DMS53 treated with DMSO at 0.1 percent for 48 hours (cell line): ENCODE measurements at regions not wholly inside any gene's neighbourhood (a gene's known extent, or its start where the extent isn't known, plus 50 kb on each side); places are given as distances from the start of the nearest gene placed in this dataset.
A peak's percentile ranks its signal among the peaks of the same experiment; 100 is the strongest.

Source experiments
- DNase-seq: peaks from one replicate; lab custom pipeline; 2025; ENCODE audit not compliant: unreplicated experiment; lab: John Stamatoyannopoulos, UW

- DNase-seq, result no peak
These were observed 150.9 kb downstream of the MRM1 start for GRCh38 chr17:36752096-36752888.

- peak; percentile 2 for DNase-seq
These were observed 154.2 kb downstream of the MRM1 start for GRCh38 chr17:36755586-36755985.

- DNase-seq, result no peak
These were observed 155.3 kb downstream of the MRM1 start for GRCh38 chr17:36756695-36757094.

GRCh38 chr17:36760425-36760824 is 159.0 kb downstream of the MRM1 start:
- DNase-seq, result no peak

GRCh38 chr17:36761203-36761950 is 160.0 kb downstream of the MRM1 start:
- DNase-seq, result no peak

GRCh38 chr17:36765436-36766043 is 164.2 kb downstream of the MRM1 start:
- no peak for DNase-seq

GRCh38 chr17:36768394-36768793 is 167.0 kb downstream of the MRM1 start:
- no peak for DNase-seq

GRCh38 chr17:36773039-36773438 is 164.2 kb upstream of the LHX1 start:
- no peak for DNase-seq

GRCh38 chr17:36777118-36777517 is 160.2 kb upstream of the LHX1 start:
- DNase-seq, result no peak

GRCh38 chr17:36778448-36778847 is 158.8 kb upstream of the LHX1 start:
- DNase-seq, result no peak

GRCh38 chr17:36779550-36779949 is 157.7 kb upstream of the LHX1 start:
- DNase-seq, result no peak

GRCh38 chr17:36784633-36785032 is 152.6 kb upstream of the LHX1 start:
- DNase-seq, result no peak

GRCh38 chr17:36786867-36787266 is 150.4 kb upstream of the LHX1 start:
- no peak for DNase-seq

- DNase-seq, result no peak
These were observed 145.9 kb upstream of the LHX1 start for GRCh38 chr17:36791150-36791941.

GRCh38 chr17:36791942-36792475 is 145.3 kb upstream of the LHX1 start:
- DNase-seq, result no peak

GRCh38 chr17:36792849-36793248 is 144.4 kb upstream of the LHX1 start:
- no peak for DNase-seq

GRCh38 chr17:36793976-36794375 is 143.3 kb upstream of the LHX1 start:
- no peak for DNase-seq

- no peak for DNase-seq
These were observed 129.6 kb upstream of the LHX1 start for GRCh38 chr17:36807496-36808179.

- DNase-seq, result no peak
These were observed 129.1 kb upstream of the LHX1 start for GRCh38 chr17:36808180-36808661.

GRCh38 chr17:36812762-36813161 is 124.5 kb upstream of the LHX1 start:
- no peak for DNase-seq
